Fibroblast of mammary gland (primary cell): ENCODE measurements at regions not wholly inside any gene's neighbourhood (a gene's known extent, or its start where the extent isn't known, plus 50 kb on each side); places are given as distances from the start of the nearest gene placed in this dataset.

Experiments
- DNase-seq: peaks from one replicate; pipeline ENCODE4 v3.0.0-alpha.2; 2010; ENCODE audit warnings: low read depth
- H3K4me3 ChIP-seq: 2 replicates; pipeline ENCODE4 v1.5.1; 2011; ENCODE audit warnings: low read depth, mild to moderate bottlenecking, low read length, moderate library complexity; ENCODE audit not compliant: control insufficient read depth
- TF ChIP-seq, protein P1 (sequence below): conservative IDR thresholded peaks from 2 replicates; pipeline ENCODE4 v1.5.1; 2011; ENCODE audit warnings: low read depth, low read length, inconsistent platforms; ENCODE audit not compliant: control insufficient read depth, insufficient read depth

DNA sequence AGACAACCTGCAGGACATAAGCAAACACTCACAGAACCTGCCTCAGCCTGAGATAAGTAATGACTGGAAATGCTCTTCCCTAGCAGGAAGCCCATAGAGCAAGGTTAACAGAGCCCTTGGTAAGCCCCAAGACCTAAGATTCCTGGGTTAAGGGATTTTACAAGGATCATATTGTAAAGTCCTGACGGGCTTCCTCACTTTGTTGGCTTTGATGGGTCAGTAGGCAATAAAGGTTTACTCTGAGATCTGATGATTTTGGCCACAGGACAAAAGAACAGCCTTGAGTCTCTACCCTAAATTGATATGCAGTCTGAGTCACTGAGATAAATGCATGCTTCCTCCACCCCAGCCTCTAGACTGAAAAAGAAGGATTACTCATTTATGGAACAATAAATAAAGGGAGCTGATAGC, 270.8 kb downstream of the HTR7 start:
- TF ChIP-seq, protein P1, sequence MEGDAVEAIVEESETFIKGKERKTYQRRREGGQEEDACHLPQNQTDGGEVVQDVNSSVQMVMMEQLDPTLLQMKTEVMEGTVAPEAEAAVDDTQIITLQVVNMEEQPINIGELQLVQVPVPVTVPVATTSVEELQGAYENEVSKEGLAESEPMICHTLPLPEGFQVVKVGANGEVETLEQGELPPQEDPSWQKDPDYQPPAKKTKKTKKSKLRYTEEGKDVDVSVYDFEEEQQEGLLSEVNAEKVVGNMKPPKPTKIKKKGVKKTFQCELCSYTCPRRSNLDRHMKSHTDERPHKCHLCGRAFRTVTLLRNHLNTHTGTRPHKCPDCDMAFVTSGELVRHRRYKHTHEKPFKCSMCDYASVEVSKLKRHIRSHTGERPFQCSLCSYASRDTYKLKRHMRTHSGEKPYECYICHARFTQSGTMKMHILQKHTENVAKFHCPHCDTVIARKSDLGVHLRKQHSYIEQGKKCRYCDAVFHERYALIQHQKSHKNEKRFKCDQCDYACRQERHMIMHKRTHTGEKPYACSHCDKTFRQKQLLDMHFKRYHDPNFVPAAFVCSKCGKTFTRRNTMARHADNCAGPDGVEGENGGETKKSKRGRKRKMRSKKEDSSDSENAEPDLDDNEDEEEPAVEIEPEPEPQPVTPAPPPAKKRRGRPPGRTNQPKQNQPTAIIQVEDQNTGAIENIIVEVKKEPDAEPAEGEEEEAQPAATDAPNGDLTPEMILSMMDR = no peak
- H3K4me3 ChIP-seq = no peak overlapping the region
- DNase-seq = peak; percentile 61

DNA sequence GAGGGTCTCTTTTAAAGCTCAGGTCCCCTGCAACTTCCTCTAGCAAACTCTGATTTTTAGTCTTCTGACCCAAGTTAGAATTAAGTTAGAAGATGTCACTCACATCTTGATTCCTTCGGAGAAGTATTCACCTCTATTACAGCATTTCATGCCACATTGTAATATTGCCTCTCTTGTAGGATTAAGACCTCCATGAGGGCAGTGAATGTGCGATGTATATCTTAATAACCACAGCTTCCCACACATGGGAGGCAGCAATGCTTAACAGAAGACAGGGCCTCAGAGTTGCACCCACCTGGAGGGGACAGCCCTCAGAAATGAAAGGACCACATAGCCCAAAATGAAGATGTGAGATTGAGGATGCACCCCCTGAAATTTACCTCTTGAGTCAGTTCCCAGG, 270.3 kb downstream of the HTR7 start:
- H3K4me3 ChIP-seq = no peak overlapping the region
- TF ChIP-seq, protein P1 = no peak
- no peak for DNase-seq

DNA sequence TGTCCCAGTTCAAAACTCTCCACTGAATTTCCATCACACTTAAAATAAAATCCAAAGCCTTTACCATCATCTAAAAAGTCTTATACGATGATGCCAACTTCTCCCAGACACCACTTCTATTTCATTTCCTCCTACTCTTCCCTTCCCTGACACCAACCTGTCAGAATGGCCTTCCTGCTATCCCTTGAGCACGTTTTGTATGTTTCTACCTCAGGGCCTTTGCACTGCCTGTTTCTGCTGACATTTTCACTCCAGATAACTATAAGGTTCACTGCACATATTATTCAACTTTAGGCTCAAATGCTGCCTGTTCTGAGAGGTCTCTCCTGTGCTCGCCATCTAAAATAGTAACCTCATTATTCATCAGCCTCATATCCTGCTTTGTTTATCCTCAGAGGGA, 269.6 kb downstream of the HTR7 start:
- H3K4me3 ChIP-seq = no peak overlapping the region
- no peak for DNase-seq

DNA sequence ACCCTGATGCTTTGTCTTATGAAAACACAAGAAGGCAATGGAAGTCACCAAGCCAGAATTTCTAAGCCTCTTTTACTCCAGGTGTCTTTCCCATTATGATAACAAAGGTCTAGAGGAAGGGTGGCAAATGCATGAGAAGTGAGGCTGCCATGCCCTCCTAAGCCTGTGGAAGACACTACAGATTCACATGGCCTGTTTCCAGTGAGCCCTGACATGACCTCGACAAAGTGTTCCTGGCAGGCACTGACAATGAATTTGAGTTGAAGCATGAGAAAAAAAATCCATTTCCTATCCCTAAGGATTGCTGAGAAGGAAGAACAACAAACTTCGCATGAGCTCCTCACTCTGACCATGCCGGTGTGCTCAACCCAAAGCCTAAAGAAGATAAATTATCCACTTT, 268.0 kb downstream of the HTR7 start:
- TF ChIP-seq, protein P1 = no peak
- DNase-seq = peak; percentile 34
- H3K4me3 ChIP-seq = no peak overlapping the region

More for the DNA sequence above, 269.6 kb downstream of the HTR7 start:
- TF ChIP-seq, protein P1 = no peak

DNA sequence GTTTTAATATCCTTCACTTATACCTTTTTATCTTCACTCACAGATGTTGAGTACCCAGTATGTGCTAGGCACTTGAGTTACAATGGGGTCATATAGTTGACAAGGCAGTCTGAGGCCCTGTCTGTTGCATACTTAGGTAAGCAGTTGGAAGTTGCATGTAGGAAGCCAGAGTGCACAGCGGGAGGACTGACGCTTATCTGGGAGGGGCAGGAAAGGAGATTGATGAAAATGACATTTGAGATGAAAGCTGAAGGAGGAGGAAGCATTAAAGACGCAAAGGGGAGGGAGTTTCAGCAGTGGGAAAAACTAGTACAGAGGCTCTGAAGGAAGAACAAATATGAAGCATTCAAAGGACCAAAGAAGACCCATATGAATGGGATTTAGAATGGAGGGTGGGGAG, 266.2 kb downstream of the HTR7 start:
- TF ChIP-seq, protein P1 = no peak

DNA sequence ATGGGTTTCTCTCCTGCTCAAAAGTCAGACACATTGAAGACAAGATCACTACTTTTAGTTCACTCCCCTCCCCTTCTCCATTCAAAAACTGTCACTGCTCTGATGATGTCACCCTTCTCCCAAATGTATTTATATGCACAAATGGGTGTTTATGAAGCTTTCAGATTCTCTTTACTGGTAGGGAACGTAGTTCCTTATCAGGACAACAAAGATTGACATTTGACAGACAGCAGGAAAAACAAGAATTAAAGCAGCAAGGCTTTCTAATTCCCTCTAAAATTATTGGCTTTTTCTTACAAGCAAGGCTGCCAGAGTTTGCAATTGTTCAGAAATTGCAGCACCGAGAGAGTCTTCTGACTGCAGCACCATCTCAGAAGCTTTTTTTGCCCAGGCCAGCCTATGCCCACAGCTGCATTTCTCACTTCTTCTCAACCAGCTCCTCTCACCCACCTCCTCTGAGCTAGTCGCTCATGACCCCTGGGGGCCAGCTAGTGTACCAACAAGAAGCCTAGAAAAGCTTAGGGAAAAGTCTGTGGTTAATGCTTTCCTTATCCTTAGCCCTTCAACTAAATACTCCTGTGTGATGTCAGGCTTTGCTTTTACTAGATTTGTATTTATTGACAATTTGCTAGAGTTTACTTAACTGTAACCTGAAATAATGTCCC, 265.1 kb downstream of the HTR7 start:
- TF ChIP-seq, protein P1 = peak; percentile 67
- no peak overlapping the region for H3K4me3 ChIP-seq
- peak; percentile 70 for DNase-seq

More for the DNA sequence above, 266.2 kb downstream of the HTR7 start:
- no peak overlapping the region for H3K4me3 ChIP-seq
- DNase-seq = no peak
